ENCODE measurements at regions not wholly inside any gene's neighbourhood (a gene's known extent, or its start where the extent isn't known, plus 50 kb on each side); places are given as distances from the start of the nearest gene placed in this dataset.

GRCh38 chr2:104561251-104561650 is 292.7 kb upstream of the POU3F3 start:
- TF ChIP-seq ELK1 (IDR thresholded peaks at IDR 0.05; ENCODE audit: low read depth, low read length) = no peak
- TF ChIP-seq HOXA7 (CRISPR knock-in tag; IDR thresholded peaks at IDR 0.05) = no peak
- no peak for TF ChIP-seq ZSCAN20 (CRISPR knock-in tag; IDR thresholded peaks at IDR 0.05)
- TF ChIP-seq ESRRA (IDR thresholded peaks at IDR 0.05; ENCODE audit: borderline replicate concordance, low read length) = no peak
- no peak for TF ChIP-seq ZFP36 (IDR thresholded peaks at IDR 0.05; ENCODE audit: borderline replicate concordance, partially characterized antibody)
- no peak for TF ChIP-seq NFE2L2 (conservative IDR thresholded peaks at IDR 0.05; ENCODE audit: low read length)
- TF ChIP-seq ATOH8 (CRISPR knock-in tag; IDR thresholded peaks at IDR 0.05; ENCODE audit: low read depth) = no peak
- no peak for TF ChIP-seq RNF2 (IDR thresholded peaks at IDR 0.05; ENCODE audit: borderline replicate concordance, low read depth)
- no peak for TF ChIP-seq ZC3H11A (IDR thresholded peaks at IDR 0.05)
- TF ChIP-seq POLR2A (IDR thresholded peaks at IDR 0.05; ENCODE audit: low read length) = no peak
- no peak for TF ChIP-seq BCL3 (IDR thresholded peaks at IDR 0.05)
- no peak for TF ChIP-seq EHF (CRISPR knock-in tag; IDR thresholded peaks at IDR 0.05)
- no peak for TF ChIP-seq FOSB (CRISPR knock-in tag; IDR thresholded peaks at IDR 0.05)
- TF ChIP-seq RCOR1 (IDR thresholded peaks at IDR 0.05; ENCODE audit: low read depth, low read length) = no peak
- TF ChIP-seq MYC (IDR thresholded peaks at IDR 0.05; ENCODE audit: borderline replicate concordance, low read length) = no peak
- no peak for TF ChIP-seq GATA3 (IDR thresholded peaks at IDR 0.05; ENCODE audit: borderline replicate concordance)
- TF ChIP-seq CHD2 (IDR thresholded peaks at IDR 0.05; ENCODE audit: low read length, partially characterized antibody) = no peak
- WGBS (ENCODE audit: missing lambda C conversion rate) = 2% methylated on average over 8 of the region's 8 CpGs
- H3K4me2 ChIP-seq = no peak overlapping the region
- H3K27ac ChIP-seq = no peak overlapping the region
- ChIA-PET CTCF (no interaction called here), POLR2A (no interaction called here)
- no peaks in the 10 kb centered on the region for H3K9me3 ChIP-seq
- no peak for ATAC-seq
- no peak for DNase-seq (ENCODE audit: low read depth in 1 of 2, low spot score in 1 of 2)
- no peak overlapping the region for H3K4me3 ChIP-seq
- H3K4me1 ChIP-seq = no peaks in the 10 kb centered on the region
- no peak for FAIRE-seq

- POLR2A ChIA-PET = no interaction called here
- CTCF ChIA-PET = no interaction called here
- no peaks in the 10 kb centered on the region for H3K4me1 ChIP-seq
- FAIRE-seq (no peak), DNase-seq (ENCODE audit: low read depth in 1 of 2, low spot score in 1 of 2) (no peak), ATAC-seq (no peak)
- no peak overlapping the region for H3K27ac ChIP-seq
- no peak overlapping the region for H3K4me3 ChIP-seq
- 4% methylated on average over 3 of the region's 3 CpGs for WGBS (ENCODE audit: missing lambda C conversion rate)
- no peaks in the 10 kb centered on the region for H3K9me3 ChIP-seq
- TF ChIP-seq NFE2L2 (conservative IDR thresholded peaks at IDR 0.05; ENCODE audit: low read length) = no peak
- no peak for TF ChIP-seq HDAC2 (IDR thresholded peaks at IDR 0.05)
- no peak for TF ChIP-seq ZNF302 (CRISPR knock-in tag; IDR thresholded peaks at IDR 0.05)
- no peak for TF ChIP-seq RNF2 (IDR thresholded peaks at IDR 0.05; ENCODE audit: borderline replicate concordance, low read depth)
- TF ChIP-seq HEYL (CRISPR knock-in tag; IDR thresholded peaks at IDR 0.05) = no peak
- TF ChIP-seq RCOR1 (IDR thresholded peaks at IDR 0.05; ENCODE audit: low read depth, low read length) = no peak
- no peak for TF ChIP-seq CTCF (IDR thresholded peaks at IDR 0.05)
- no peak for TF ChIP-seq ZSCAN20 (CRISPR knock-in tag; IDR thresholded peaks at IDR 0.05)
- TF ChIP-seq NR3C1 (IDR thresholded peaks at IDR 0.05) = no peak
- no peak for TF ChIP-seq CEBPB (IDR thresholded peaks at IDR 0.05)
- TF ChIP-seq ATOH8 (CRISPR knock-in tag; IDR thresholded peaks at IDR 0.05; ENCODE audit: low read depth) = no peak
- no peak for TF ChIP-seq TFCP2L1 (CRISPR knock-in tag; IDR thresholded peaks at IDR 0.05)
- no peak for TF ChIP-seq RFX5 (IDR thresholded peaks at IDR 0.05)
- TF ChIP-seq ELK1 (IDR thresholded peaks at IDR 0.05; ENCODE audit: low read depth, low read length) = no peak
- no peak for TF ChIP-seq ESRRA (IDR thresholded peaks at IDR 0.05; ENCODE audit: borderline replicate concordance, low read length)
- TF ChIP-seq HOXB5 (CRISPR knock-in tag; IDR thresholded peaks at IDR 0.05) = no peak
- no peak for TF ChIP-seq KDM1A (IDR thresholded peaks at IDR 0.05; ENCODE audit: low read depth)
- TF ChIP-seq HES2 (IDR thresholded peaks at IDR 0.05) = no peak
- H3K4me2 ChIP-seq = no peak overlapping the region
Observed at GRCh38 chr2:104562537-104562936, 291.4 kb upstream of the POU3F3 start.
